Activated T-cell treated with anti-CD3 and anti-CD28 coated beads, Interleukin-2, amount 50 U/mL, for 24 hours (primary cell): ENCODE measurements at regions not wholly inside any gene's neighbourhood (a gene's known extent, or its start where the extent isn't known, plus 50 kb on each side); places are given as distances from the start of the nearest gene placed in this dataset.

Source experiments
- DNase-seq: peaks from one replicate; pipeline ENCODE4 v3.0.0-alpha.2; 2020
- H3K27ac Mint-ChIP-seq: 2 replicates; pipeline ENCODE4 v1.8.0; 2020; ENCODE audit warnings: mild to moderate bottlenecking, mixed read lengths
- H3K27me3 Mint-ChIP-seq: 2 replicates; pipeline ENCODE4 v1.8.0; 2020; ENCODE audit warnings: mixed read lengths
- H3K36me3 Mint-ChIP-seq: 2 replicates; pipeline ENCODE4 v1.8.0; 2020; ENCODE audit warnings: low read depth, mixed read lengths
- H3K4me1 Mint-ChIP-seq: 2 replicates; pipeline ENCODE4 v1.8.0; 2020; ENCODE audit warnings: low read depth, mixed read lengths
- H3K4me3 Mint-ChIP-seq: 2 replicates; pipeline ENCODE4 v1.8.0; 2020; ENCODE audit warnings: mild to moderate bottlenecking, moderate library complexity, mixed read lengths
- H3K9me3 Mint-ChIP-seq: 2 replicates; pipeline ENCODE4 v1.8.0; 2020; ENCODE audit warnings: mixed read lengths

DNA sequence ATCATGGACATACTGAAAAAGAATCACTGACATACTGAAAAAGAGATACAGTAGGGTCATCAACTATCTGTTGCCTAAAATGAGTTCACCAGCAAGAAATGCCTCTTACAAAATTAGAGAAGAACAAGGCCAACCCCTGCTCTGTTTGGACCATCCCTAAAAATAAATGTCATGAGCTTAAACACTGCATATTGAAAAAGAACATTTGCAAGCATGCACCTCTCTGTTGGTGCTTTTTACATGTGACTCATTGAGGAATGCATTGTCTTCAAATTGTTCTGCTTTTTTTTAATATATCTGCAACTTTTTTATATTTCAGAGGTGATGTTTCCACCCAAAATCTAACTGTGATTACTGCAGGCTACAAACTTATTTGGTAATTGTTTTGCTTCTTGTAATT is 233.9 kb upstream of the LRATD1 start:
- no peak overlapping the region for H3K27ac Mint-ChIP-seq
- H3K27me3 Mint-ChIP-seq: no peaks in the 10 kb centered on the region
- H3K4me3 Mint-ChIP-seq: no peak overlapping the region
- no peak for DNase-seq
- H3K9me3 Mint-ChIP-seq: peaks cover 3% of the 10 kb centered on the region
- no peaks in the 10 kb centered on the region for H3K36me3 Mint-ChIP-seq
- H3K4me1 Mint-ChIP-seq: no peaks in the 10 kb centered on the region

DNA sequence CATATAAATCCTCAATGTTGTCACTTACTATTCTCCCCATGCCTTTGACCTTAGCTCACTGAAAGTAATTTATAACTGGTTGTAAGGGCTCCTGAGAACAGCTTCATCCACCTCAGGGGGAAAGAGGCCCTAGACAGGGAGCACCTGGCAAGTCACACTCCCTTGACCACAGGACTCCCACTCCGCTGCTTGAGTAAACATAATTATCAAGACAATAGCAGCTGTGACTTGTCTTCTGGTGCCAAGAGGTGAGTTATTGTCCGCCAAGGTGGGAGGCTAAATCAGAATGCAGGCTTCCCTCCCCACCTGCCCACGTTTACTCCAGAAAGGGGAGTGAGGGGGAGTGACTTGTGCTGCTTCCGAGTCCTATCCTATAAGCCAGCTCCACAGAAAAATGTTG is 230.6 kb upstream of the LRATD1 start:
- no peaks in the 10 kb centered on the region for H3K4me1 Mint-ChIP-seq
- no peaks in the 10 kb centered on the region for H3K36me3 Mint-ChIP-seq
- peaks cover 3% of the 10 kb centered on the region for H3K9me3 Mint-ChIP-seq
- no peaks in the 10 kb centered on the region for H3K27me3 Mint-ChIP-seq
- no peak overlapping the region for H3K27ac Mint-ChIP-seq
- no peak for DNase-seq
- H3K4me3 Mint-ChIP-seq: no peak overlapping the region

DNA sequence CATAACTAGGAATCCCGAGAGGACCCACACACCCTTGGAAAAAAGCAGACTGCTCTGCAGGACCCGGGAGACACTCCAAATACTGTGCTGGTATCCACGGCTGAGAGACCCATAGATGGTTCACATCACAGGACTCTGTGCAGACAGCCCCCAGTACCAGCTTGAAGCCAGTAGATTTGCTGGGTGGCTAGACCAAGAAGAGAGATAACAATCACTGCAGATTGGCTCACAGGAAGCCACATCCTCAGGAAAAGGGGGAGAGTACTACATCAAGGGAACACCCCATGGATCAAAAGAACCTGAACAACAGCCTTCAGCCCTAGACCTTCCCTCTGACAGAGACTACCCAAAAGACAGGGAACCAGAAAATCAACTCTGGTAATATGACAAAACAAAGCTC is 223.8 kb upstream of the LRATD1 start:
- no peaks in the 10 kb centered on the region for H3K4me1 Mint-ChIP-seq
- H3K36me3 Mint-ChIP-seq: no peaks in the 10 kb centered on the region
- H3K9me3 Mint-ChIP-seq: peaks cover 14% of the 10 kb centered on the region
- no peak overlapping the region for H3K27ac Mint-ChIP-seq
- H3K27me3 Mint-ChIP-seq: no peaks in the 10 kb centered on the region
- no peak overlapping the region for H3K4me3 Mint-ChIP-seq
- DNase-seq: no peak

DNA sequence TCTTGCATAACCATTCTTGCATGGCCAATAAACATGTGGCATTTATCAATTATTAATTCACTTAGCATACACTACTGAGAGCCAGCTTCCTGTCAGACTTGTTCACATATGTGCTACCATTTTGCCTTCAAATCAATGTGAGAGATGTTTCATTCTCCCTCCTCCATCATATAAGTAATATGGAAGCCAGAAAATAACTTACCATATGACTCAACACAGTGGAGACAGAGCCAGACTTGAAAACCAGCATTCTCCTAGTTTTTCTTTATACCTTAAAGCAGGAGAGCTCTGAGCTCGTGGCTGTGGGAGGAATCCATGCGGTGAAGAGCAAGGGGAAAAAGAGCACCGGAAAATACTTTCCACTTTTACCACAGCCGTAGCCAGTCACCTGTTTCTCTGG is 215.0 kb upstream of the LRATD1 start:
- no peak for DNase-seq
- Mint-ChIP-seq H3K27ac (no peak overlapping the region), H3K27me3 (no peaks in the 10 kb centered on the region), H3K36me3 (no peaks in the 10 kb centered on the region), H3K4me3 (no peak overlapping the region), H3K4me1 (no peaks in the 10 kb centered on the region), H3K9me3 (peaks cover 19% of the 10 kb centered on the region)

DNA sequence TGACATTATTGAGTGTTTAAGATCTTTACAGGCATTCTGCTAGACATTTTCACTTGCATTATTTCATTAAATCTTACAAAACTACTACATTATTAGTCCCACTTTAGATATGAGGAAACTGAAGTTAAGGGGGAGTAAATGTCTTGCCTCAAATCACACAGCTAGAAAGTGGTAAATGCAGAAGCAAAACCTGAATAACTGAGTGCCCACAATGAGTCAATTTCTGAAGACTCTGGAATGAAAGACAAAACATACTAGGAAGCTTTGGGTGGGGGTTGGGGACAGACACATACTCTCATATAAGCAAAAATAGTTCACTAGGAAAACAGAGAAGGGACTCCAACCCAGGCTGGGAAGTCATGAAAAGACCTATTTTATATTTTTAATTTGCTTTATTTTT is 214.4 kb upstream of the LRATD1 start:
- Mint-ChIP-seq H3K4me3 (no peak overlapping the region), H3K27me3 (no peaks in the 10 kb centered on the region), H3K9me3 (peaks cover 16% of the 10 kb centered on the region), H3K4me1 (no peaks in the 10 kb centered on the region), H3K27ac (no peak overlapping the region), H3K36me3 (no peaks in the 10 kb centered on the region)
- DNase-seq: no peak

GRCh38 chr2:14420851-14421250 is 211.7 kb upstream of the LRATD1 start:
- no peak for DNase-seq
- Mint-ChIP-seq H3K4me3 (no peak overlapping the region), H3K27ac (no peak overlapping the region), H3K36me3 (no peaks in the 10 kb centered on the region), H3K9me3 (peaks cover 8% of the 10 kb centered on the region), H3K27me3 (no peaks in the 10 kb centered on the region), H3K4me1 (no peaks in the 10 kb centered on the region)

DNA sequence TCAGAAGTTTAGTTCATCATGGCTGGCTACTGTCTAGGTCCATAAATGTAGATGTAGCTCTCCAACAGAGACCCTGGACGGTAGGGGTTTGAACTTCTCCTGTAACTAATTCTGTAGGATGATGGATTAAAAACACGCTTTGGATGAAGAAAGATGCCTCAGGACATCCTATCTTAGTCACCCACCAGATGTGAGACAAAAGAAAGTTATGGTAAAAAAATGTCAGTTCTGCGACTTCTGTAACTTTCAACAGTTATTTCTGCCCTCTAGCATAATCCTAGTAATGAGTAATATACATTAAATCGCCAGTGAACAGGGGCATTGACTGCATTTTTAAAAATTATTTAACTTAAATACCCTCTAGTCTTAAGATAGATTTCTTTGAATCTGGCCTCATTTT is 210.1 kb upstream of the LRATD1 start:
- Mint-ChIP-seq H3K4me1 (no peaks in the 10 kb centered on the region), H3K9me3 (peaks cover 10% of the 10 kb centered on the region), H3K4me3 (no peak overlapping the region), H3K27me3 (no peaks in the 10 kb centered on the region), H3K27ac (no peak overlapping the region), H3K36me3 (no peaks in the 10 kb centered on the region)
- no peak for DNase-seq

- no peak for DNase-seq
- H3K36me3 Mint-ChIP-seq: no peaks in the 10 kb centered on the region
- H3K4me1 Mint-ChIP-seq: no peaks in the 10 kb centered on the region
- H3K9me3 Mint-ChIP-seq: peaks cover 10% of the 10 kb centered on the region
- H3K27ac Mint-ChIP-seq: no peak overlapping the region
- H3K27me3 Mint-ChIP-seq: no peaks in the 10 kb centered on the region
- no peak overlapping the region for H3K4me3 Mint-ChIP-seq
These were observed 209.2 kb upstream of the LRATD1 start for GRCh38 chr2:14423145-14423906.

DNA sequence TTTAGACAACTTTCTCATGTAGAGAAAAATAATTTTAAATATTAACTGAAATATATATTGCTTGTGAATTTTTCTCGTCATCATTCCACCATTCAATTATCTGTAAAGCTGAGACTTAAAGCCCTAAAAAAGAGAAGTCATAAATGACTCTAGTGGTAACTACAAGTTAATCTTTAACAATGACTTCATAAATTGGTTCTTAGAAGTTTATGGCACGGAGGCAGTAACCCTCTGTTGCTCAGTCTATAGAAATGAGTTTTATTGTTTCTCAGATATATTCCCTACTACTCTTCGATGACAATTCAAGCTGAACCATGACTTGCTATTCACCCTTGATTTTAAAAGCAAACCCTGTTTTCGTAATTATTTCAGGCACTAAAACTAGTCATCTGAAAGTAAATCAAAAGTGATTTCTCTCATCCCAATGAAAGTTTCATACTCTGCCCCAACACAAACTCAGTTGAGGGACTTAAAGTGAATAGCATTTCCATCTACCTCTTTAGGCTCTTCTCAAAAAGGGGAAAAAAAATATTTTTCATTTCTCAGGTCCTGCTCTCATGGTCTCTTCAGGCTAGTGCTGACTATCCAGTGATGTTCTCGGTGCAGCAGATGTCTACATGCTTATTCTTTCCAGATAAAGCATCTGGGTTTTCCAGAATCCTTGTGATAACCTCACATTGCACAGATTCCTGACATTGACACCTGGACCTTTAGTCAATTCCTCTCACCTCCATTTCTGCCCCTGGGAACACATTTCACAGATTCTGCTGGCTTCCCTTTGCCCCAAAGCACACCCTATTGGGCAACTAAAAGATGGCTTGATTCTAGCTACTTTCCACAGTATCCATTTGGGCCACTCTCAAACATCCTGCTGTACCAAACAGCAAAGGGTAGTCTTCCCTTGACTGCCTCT is 207.8 kb upstream of the LRATD1 start:
- no peaks in the 10 kb centered on the region for H3K27me3 Mint-ChIP-seq
- no peak for DNase-seq

GRCh38 chr2:14425869-14426268 is 206.6 kb upstream of the LRATD1 start:
- H3K4me3 Mint-ChIP-seq: no peak overlapping the region
- no peaks in the 10 kb centered on the region for H3K4me1 Mint-ChIP-seq
- no peaks in the 10 kb centered on the region for H3K36me3 Mint-ChIP-seq
- DNase-seq: no peak
- H3K27ac Mint-ChIP-seq: no peak overlapping the region
- no peaks in the 10 kb centered on the region for H3K27me3 Mint-ChIP-seq
- peaks cover 7% of the 10 kb centered on the region for H3K9me3 Mint-ChIP-seq

More for the DNA sequence above, 207.8 kb upstream of the LRATD1 start:
- peaks cover 7% of the 10 kb centered on the region for H3K9me3 Mint-ChIP-seq
- H3K27ac Mint-ChIP-seq: no peak overlapping the region
- no peaks in the 10 kb centered on the region for H3K4me1 Mint-ChIP-seq
- H3K4me3 Mint-ChIP-seq: no peak overlapping the region
- H3K36me3 Mint-ChIP-seq: no peaks in the 10 kb centered on the region

DNA sequence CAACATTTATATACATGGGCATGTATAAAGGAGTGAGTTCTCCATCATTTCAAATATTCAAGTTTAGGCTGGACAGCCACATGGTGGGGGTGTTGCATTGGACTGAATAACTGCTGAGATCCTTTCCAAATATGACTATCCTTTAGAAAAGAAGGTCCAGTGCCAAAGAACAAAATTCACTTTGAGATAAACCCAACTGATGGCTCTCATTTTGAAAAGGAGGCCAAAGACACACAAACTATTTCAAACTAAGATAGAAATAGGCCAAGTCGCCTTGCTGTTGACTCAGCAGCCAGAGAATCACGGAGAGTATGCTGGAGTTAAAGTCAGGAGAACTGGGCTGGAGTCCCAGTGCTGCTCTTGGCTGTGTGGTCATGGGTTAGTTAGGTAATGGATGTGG is 204.5 kb upstream of the LRATD1 start:
- H3K9me3 Mint-ChIP-seq: peaks cover 3% of the 10 kb centered on the region
- no peaks in the 10 kb centered on the region for H3K36me3 Mint-ChIP-seq
- DNase-seq: no peak
- H3K27ac Mint-ChIP-seq: no peak overlapping the region
- H3K27me3 Mint-ChIP-seq: no peaks in the 10 kb centered on the region
- H3K4me1 Mint-ChIP-seq: no peaks in the 10 kb centered on the region
- no peak overlapping the region for H3K4me3 Mint-ChIP-seq

GRCh38 chr2:14433946-14434495 is 198.5 kb upstream of the LRATD1 start:
- no peak overlapping the region for H3K4me3 Mint-ChIP-seq
- H3K4me1 Mint-ChIP-seq: no peaks in the 10 kb centered on the region
- no peaks in the 10 kb centered on the region for H3K27me3 Mint-ChIP-seq
- no peaks in the 10 kb centered on the region for H3K36me3 Mint-ChIP-seq
- DNase-seq: no peak
- H3K9me3 Mint-ChIP-seq: peaks cover 4% of the 10 kb centered on the region
- H3K27ac Mint-ChIP-seq: no peak overlapping the region

- no peaks in the 10 kb centered on the region for H3K4me1 Mint-ChIP-seq
- no peak for DNase-seq
These were observed 186.8 kb upstream of the LRATD1 start for GRCh38 chr2:14445670-14446069.

GRCh38 chr2:14448340-14448739 is 184.2 kb upstream of the LRATD1 start:
- no peak overlapping the region for H3K4me3 Mint-ChIP-seq
- H3K36me3 Mint-ChIP-seq: no peaks in the 10 kb centered on the region
- peaks cover 17% of the 10 kb centered on the region for H3K9me3 Mint-ChIP-seq
- H3K4me1 Mint-ChIP-seq: no peaks in the 10 kb centered on the region
- no peak for DNase-seq
- H3K27ac Mint-ChIP-seq: no peak overlapping the region
- H3K27me3 Mint-ChIP-seq: no peaks in the 10 kb centered on the region

More at GRCh38 chr2:14445670-14446069, 186.8 kb upstream of the LRATD1 start:
- Mint-ChIP-seq H3K36me3 (no peaks in the 10 kb centered on the region), H3K27ac (no peak overlapping the region), H3K4me3 (no peak overlapping the region), H3K9me3 (peaks cover 18% of the 10 kb centered on the region), H3K27me3 (no peaks in the 10 kb centered on the region)

- Mint-ChIP-seq H3K27me3 (no peaks in the 10 kb centered on the region), H3K9me3 (peaks cover 17% of the 10 kb centered on the region), H3K4me3 (no peak overlapping the region), H3K4me1 (no peaks in the 10 kb centered on the region), H3K36me3 (no peaks in the 10 kb centered on the region), H3K27ac (no peak overlapping the region)
- no peak for DNase-seq
These were observed 181.2 kb upstream of the LRATD1 start for GRCh38 chr2:14451312-14451711.
